Effector memory CD8-positive, alpha-beta T cell (primary cell): ENCODE measurements at regions not wholly inside any gene's neighbourhood (a gene's known extent, or its start where the extent isn't known, plus 50 kb on each side); places are given as distances from the start of the nearest gene placed in this dataset.

Experiments used
- ATAC-seq: fragments of 150-1000 bp; cut with Tn5 transposase; replicated peaks from 2 replicates; pipeline ENCODE4 v1.10.0; 2021; ENCODE audit warnings: mild to moderate bottlenecking, moderate library complexity
- DNase-seq, 3 experiments: peaks; one replicate each; pipeline ENCODE4 v3.0.0; 2021
- H3K27ac Mint-ChIP-seq, 2 donors: one replicate each; pipeline ENCODE4 v1.8.0; 2022; ENCODE audit warnings: mild to moderate bottlenecking in 2 of 2, mixed read lengths in 2 of 2, moderate library complexity in 2 of 2
- H3K27me3 Mint-ChIP-seq, 2 donors: one replicate each; pipeline ENCODE4 v1.8.0; 2022; ENCODE audit warnings: mixed read lengths in 2 of 2
- H3K36me3 Mint-ChIP-seq: one replicate; pipeline ENCODE4 v1.8.0; 2022; ENCODE audit warnings: mild to moderate bottlenecking, moderate library complexity, mixed read lengths; ENCODE audit not compliant: insufficient read depth
- H3K4me1 Mint-ChIP-seq, 2 donors: one replicate each; pipeline ENCODE4 v1.8.0; 2022; ENCODE audit warnings: low read depth in 2 of 2, mixed read lengths in 2 of 2
- H3K4me3 Mint-ChIP-seq, 2 donors: one replicate each; pipeline ENCODE4 v1.8.0; 2022; ENCODE audit warnings: mild to moderate bottlenecking in 2 of 2, mixed read lengths in 2 of 2, moderate library complexity in 2 of 2
- H3K9me3 Mint-ChIP-seq, 2 donors: one replicate each; pipeline ENCODE4 v1.8.0; 2022; ENCODE audit warnings: mixed read lengths in 2 of 2

DNA sequence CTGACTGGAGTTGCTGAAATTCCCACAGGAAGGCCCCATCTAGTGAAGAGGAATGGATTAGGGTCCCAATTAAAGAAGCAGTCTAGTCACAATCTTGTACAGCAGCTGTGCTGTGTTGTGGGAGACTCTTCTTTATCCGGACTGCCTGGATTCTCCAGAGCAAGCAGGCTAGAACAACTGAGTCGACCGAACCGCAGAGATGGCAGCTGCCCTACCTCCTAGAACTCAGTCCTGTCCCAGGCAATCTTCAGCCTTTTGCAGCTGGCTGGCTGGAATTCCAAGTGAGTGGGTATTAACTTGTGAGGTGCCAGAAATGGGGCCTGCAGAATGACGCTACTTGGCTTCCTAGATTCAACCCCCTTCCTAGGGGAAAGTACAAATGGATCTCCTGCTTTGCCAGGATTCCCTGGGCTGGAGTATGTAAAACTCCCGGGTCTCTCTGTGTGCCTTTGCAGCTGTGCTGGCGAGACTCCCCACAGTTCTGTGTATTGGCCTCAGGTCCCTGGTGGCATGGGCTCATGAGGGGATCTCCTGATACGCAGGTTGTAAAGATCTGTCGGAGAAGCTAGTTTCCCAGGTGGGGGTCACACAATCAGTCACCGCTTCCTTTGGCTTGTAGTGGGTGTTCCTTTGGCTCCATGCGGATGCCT is 1952.6 kb upstream of the LRRTM1 start:
- ATAC-seq (no peak), DNase-seq (no peak)
- Mint-ChIP-seq H3K9me3 (peaks cover 16 to 50% of the 10 kb centered on the region in 2 donors), H3K27ac (no peak overlapping the region), H3K4me1 (no peaks in the 10 kb centered on the region), H3K4me3 (no peak overlapping the region), H3K36me3 (peaks cover 3% of the 10 kb centered on the region), H3K27me3 (no peaks in the 10 kb centered on the region)

DNA sequence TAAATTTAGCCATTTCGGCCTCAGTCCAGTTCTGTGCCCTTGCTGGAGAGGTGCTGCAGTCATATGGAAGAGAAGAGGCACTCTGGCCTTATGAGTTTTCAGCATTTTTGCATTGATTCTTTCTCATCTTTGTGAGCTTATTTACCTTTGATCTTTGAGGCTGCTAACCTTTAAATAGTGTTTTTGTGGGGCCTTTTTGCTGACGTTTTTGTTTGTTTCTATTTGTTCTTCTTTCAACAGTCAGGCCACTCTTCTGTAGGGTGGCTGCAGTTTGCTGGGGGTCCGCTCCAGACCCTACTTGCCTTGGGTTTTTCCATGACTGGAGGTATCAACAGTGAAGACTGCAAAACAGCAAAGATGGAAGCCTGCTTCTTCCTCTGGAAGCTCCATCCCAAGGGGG is 1951.7 kb upstream of the LRRTM1 start:
- H3K4me1 Mint-ChIP-seq: no peaks in the 10 kb centered on the region
- peaks cover 15 to 55% of the 10 kb centered on the region in 2 donors for H3K9me3 Mint-ChIP-seq
- H3K27me3 Mint-ChIP-seq: no peaks in the 10 kb centered on the region
- no peak for ATAC-seq
- no peak overlapping the region for H3K4me3 Mint-ChIP-seq
- peaks cover 3% of the 10 kb centered on the region for H3K36me3 Mint-ChIP-seq
- no peak overlapping the region for H3K27ac Mint-ChIP-seq
- no peak for DNase-seq

DNA sequence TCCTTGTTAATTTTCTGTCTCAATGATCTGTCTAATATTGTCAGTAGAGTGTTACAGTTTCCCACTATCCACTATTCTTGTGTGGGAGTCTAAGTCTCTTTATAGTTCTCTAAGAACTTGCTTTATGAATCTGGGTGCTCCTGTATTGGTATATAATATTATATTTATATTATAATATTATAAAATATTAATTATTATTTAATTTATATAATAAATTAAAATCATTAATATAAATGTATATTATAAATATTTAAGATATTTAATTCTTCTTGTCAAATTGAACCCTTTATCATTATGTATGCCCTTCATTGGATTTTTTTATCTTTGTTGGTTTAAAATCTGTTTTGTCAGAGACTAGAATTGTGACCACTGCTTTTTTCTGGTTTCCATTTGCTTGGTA is 1950.2 kb upstream of the LRRTM1 start:
- Mint-ChIP-seq H3K4me1 (no peaks in the 10 kb centered on the region), H3K27me3 (no peaks in the 10 kb centered on the region), H3K27ac (no peak overlapping the region), H3K4me3 (no peak overlapping the region), H3K9me3 (peaks cover 17 to 48% of the 10 kb centered on the region in 2 donors), H3K36me3 (peaks cover 3% of the 10 kb centered on the region)
- DNase-seq (no peak), ATAC-seq (no peak)

DNA sequence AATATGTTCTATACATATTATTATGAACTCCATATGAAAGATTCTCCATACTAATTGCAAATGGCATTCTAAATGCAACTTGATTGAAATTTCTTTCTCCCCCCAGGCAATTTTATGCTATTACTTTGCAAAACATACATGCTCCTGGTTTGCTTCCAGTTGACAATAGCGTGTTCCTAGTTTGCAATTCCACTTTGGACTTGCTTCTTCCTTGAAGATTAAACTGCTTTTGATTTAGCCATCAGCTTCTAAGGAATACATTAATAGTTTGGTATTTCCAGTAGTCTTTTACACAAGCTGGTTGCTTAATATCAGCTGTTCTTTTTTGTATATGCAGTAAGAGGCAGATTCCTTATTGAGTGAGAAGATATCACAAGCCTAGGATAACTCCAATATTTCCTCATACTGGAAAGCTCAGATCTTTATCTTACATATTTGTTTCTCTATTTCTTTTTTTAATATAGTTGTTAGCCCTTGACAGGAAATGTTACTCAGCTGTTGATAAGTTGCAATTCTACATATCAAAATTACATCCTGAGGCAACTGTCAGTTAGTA is 1941.7 kb upstream of the LRRTM1 start:
- DNase-seq: no peak
- no peak overlapping the region for H3K27ac Mint-ChIP-seq
- H3K36me3 Mint-ChIP-seq: no peaks in the 10 kb centered on the region
- H3K4me3 Mint-ChIP-seq: no peak overlapping the region
- ATAC-seq: no peak
- H3K27me3 Mint-ChIP-seq: no peaks in the 10 kb centered on the region
- no peaks in the 10 kb centered on the region for H3K4me1 Mint-ChIP-seq
- peaks cover 12 to 16% of the 10 kb centered on the region in 2 donors for H3K9me3 Mint-ChIP-seq

DNA sequence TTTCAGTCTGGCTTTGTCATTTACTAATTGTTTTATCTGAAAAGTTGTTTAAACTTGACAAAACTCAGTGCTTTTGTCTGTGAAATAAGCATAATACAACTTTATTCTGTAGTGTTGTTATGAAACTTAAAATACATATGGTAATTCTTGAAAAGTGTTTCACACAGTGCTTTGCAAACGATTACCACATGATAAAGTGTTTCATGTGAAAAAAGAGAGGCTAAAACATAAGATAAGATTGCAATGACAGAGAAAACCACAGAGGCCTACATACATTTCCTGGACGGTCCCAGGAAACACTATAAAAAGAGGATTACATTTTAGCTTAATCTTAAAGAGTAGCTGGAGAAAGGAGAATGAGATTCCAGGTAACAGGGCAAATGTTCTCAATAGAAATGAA is 1934.6 kb upstream of the LRRTM1 start:
- Mint-ChIP-seq H3K27me3 (no peaks in the 10 kb centered on the region), H3K9me3 (peaks cover 9 to 17% of the 10 kb centered on the region in 2 donors), H3K36me3 (no peaks in the 10 kb centered on the region), H3K4me3 (no peak overlapping the region), H3K27ac (no peak overlapping the region), H3K4me1 (no peaks in the 10 kb centered on the region)
- DNase-seq: no peak
- no peak for ATAC-seq

DNA sequence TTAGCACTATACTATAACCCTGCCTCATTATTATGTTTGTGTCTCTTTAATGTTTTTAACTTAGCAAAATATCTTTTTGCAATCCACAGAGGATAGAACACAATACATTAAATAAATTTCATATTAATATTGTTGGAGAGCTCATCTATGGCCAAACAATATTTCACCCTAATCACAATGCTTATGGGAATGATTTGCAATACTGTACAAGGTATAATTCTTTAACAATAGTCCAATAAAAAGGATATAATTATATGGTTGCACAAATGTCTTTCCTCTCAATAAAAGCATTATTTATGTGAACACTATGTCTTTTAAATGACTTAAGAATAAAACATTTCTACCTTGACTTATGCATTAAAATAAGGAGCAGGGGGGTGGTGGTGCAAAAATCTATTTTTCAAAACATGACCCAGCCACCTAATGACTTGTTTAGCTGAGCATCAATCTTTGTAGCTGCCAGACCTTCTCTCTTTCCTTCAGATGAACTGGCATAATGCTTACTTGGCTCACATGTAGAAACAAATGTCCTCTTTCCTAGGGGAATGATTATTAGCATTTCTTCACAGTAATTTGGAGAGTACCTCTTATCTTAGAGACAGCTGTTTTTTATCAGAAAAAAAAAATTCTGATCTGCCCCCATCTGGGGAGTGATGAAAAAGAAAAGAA is 1933.6 kb upstream of the LRRTM1 start:
- Mint-ChIP-seq H3K27ac (no peak overlapping the region), H3K4me1 (no peaks in the 10 kb centered on the region), H3K36me3 (no peaks in the 10 kb centered on the region), H3K27me3 (no peaks in the 10 kb centered on the region), H3K9me3 (peaks cover 9 to 17% of the 10 kb centered on the region in 2 donors), H3K4me3 (no peak overlapping the region)
- ATAC-seq (no peak), DNase-seq (no peak)

DNA sequence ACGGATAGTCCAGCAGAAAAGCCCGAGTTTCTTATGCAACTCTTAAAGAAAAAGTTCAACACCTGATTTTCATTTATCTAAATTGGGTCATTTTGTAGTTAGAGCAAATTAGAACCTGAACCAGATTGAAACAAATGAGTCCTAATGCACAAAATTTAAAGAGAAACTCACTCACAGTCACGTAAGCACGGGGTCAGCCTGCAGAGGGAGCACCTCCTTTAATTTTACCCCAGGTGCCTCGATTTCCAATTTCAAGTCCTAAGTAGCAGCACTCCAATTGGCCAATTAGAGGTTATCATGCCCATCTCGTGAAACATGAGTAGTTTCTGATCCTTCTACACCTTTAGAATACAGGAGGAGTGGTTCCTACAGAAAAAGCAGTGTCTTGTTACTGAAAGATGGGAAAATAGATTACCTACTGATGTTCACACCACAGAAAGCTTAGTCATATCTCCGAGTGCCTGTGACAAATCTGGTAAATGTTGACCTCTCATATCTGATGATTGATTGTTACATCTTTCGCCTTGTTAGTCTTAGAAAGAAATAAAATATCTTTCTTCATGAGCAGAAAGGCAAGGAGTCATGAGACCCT is 1929.8 kb upstream of the LRRTM1 start:
- H3K27me3 Mint-ChIP-seq: no peaks in the 10 kb centered on the region
- DNase-seq (no peak), ATAC-seq (no peak)
- no peak overlapping the region for H3K27ac Mint-ChIP-seq
- no peak overlapping the region for H3K4me3 Mint-ChIP-seq
- peaks cover 4% of the 10 kb centered on the region in 2 donors for H3K9me3 Mint-ChIP-seq
- no peaks in the 10 kb centered on the region for H3K36me3 Mint-ChIP-seq
- H3K4me1 Mint-ChIP-seq: no peaks in the 10 kb centered on the region

DNA sequence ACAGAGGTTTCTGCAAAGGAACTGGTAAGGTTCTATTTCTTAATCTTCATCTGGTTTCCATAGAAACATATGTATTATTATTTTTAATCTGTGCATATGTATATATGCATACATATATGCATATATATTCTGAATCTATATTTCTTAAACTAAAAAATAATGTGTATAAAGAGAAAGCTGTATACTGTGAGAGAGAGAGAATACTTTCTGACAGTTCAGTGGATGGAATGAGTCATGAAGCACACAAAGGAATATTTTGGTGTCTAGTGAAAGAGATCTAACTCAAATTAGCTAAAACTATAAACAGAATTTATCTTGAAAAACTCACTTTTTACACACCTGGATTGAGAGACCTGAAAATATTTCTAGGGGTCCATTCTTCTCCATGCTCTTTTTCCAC is 1929.3 kb upstream of the LRRTM1 start:
- H3K27ac Mint-ChIP-seq: no peak overlapping the region
- peaks cover 0 to 1% of the 10 kb centered on the region in 2 donors for H3K9me3 Mint-ChIP-seq
- ATAC-seq (no peak), DNase-seq (no peak)
- no peaks in the 10 kb centered on the region for H3K27me3 Mint-ChIP-seq
- no peaks in the 10 kb centered on the region for H3K4me1 Mint-ChIP-seq
- H3K4me3 Mint-ChIP-seq: no peak overlapping the region
- H3K36me3 Mint-ChIP-seq: no peaks in the 10 kb centered on the region

DNA sequence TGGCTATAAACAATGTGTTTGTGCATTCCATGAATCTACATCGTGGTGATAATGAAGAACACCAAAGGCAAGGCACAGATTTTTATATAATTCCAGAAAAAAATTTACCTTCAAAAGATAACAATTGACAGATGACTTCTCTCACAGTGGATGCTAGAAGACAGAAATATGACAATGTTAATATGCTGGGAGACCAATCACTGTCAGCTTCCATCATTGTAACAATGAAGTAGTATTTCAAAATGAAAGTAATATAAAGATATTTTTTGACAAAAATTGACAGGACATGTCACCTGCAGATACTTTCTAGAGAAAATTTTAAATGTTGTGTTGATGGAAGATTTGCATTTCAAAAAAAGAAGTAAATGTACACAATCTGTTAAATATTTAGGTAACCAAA is 1925.9 kb upstream of the LRRTM1 start:
- DNase-seq: no peak
- Mint-ChIP-seq H3K27ac (no peak overlapping the region), H3K9me3 (no peaks in the 10 kb centered on the region), H3K4me1 (no peaks in the 10 kb centered on the region), H3K36me3 (no peaks in the 10 kb centered on the region), H3K27me3 (no peaks in the 10 kb centered on the region), H3K4me3 (no peak overlapping the region)
- no peak for ATAC-seq

DNA sequence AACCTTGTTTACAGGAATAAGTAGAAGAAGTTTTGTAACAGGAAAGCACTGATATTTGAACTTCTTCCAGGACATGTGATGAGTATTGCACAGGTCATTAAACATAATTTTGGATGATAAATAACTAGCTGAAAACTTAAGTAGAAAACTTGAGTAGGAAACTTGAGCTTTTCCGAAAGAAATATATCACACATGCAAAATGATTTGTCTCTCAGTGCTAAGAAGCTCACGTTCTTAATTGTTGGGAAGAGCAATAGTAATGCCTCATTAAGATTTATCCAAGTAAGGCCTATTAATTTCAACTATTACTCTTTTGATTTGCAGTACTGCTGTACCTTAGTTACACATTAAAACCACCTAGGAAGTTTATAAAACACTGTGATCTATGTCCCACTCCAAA is 1921.9 kb upstream of the LRRTM1 start:
- Mint-ChIP-seq H3K4me3 (no peak overlapping the region), H3K36me3 (no peaks in the 10 kb centered on the region), H3K9me3 (peaks cover 0 to 3% of the 10 kb centered on the region in 2 donors), H3K27me3 (no peaks in the 10 kb centered on the region), H3K27ac (no peak overlapping the region), H3K4me1 (no peaks in the 10 kb centered on the region)
- ATAC-seq: no peak
- DNase-seq: no peak

DNA sequence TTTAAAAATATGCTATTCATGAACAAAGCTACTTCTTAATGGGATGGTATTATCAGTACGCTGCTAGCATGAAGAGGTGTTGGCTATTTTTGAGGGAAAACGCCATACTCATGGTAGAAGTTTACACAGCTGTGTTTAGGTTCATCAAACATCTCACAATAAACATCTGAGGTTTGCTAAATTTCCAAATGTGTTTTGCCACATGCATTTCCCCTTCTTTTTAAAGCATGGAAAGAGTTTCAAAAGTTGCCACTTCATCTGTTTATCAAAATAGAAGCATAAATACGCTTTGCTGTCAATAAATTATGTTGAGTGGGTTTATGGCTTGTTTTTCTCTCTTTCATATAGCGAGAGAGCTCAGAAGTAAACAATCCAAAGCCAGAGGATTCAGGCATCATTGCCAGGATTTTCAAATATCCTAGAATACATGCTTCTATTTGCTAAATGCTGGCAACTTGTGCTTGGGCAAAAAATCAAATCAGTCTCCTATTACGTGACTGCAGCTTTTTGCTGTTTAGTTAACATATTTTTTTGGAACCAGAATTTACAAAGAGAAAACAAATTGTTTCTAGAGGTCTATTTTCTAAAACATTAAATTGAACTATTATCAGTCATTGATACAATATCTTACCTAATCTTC is 1919.9 kb upstream of the LRRTM1 start:
- Mint-ChIP-seq H3K9me3 (peaks cover 0 to 3% of the 10 kb centered on the region in 2 donors), H3K4me1 (no peaks in the 10 kb centered on the region), H3K36me3 (no peaks in the 10 kb centered on the region), H3K27me3 (no peaks in the 10 kb centered on the region), H3K27ac (no peak overlapping the region), H3K4me3 (no peak overlapping the region)
- DNase-seq (no peak), ATAC-seq (no peak)

DNA sequence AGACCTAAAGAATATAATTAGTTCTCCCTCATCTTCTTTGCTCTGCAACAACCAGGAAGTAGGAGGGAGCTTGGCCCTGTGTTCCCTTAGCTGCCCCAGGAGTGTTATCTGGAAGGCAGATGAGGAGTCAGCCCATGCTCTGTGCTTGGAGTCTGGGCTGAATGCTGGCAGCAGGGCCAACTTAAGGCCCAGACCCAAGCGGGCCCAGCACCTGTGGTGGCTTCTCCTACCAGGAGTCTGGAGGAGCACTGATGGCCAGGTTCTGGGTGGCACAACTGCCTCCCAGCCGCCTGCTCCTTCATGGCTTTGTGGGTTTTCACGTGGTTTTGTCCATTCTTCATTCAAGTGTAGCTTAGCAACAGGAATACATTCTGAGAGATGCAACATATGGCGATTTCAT is 1910.7 kb upstream of the LRRTM1 start:
- H3K9me3 Mint-ChIP-seq: peaks cover 13 to 14% of the 10 kb centered on the region in 2 donors
- ATAC-seq (no peak), DNase-seq (no peak)
- no peak overlapping the region for H3K27ac Mint-ChIP-seq
- H3K27me3 Mint-ChIP-seq: no peaks in the 10 kb centered on the region
- no peaks in the 10 kb centered on the region for H3K4me1 Mint-ChIP-seq
- H3K4me3 Mint-ChIP-seq: no peak overlapping the region
- H3K36me3 Mint-ChIP-seq: no peaks in the 10 kb centered on the region

DNA sequence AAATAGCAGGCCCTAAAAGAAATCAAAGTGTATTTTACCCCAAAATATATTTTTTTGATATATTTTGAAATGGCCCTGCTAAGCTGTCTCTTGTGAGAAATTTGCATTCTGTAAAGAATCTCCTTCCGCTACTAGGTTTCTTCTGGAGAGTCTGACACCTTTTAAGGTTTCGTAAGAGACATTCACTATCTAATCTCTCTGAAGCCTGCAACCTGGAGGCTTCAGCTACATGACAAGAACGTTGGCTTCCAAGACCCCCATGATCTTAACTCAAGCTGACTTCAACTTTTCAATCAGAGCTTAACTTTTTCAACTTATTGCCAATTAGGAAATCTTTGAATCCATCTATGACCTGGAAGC is 1894.9 kb upstream of the LRRTM1 start:
- Mint-ChIP-seq H3K27ac (no peak overlapping the region), H3K4me1 (no peaks in the 10 kb centered on the region), H3K36me3 (no peaks in the 10 kb centered on the region), H3K4me3 (no peak overlapping the region), H3K9me3 (peaks cover 6 to 14% of the 10 kb centered on the region in 2 donors), H3K27me3 (no peaks in the 10 kb centered on the region)
- DNase-seq: no peak
- ATAC-seq: no peak
